ENCODE measurements at regions not wholly inside any gene's neighbourhood (a gene's known extent, or its start where the extent isn't known, plus 50 kb on each side); places are given as distances from the start of the nearest gene placed in this dataset.

DNA sequence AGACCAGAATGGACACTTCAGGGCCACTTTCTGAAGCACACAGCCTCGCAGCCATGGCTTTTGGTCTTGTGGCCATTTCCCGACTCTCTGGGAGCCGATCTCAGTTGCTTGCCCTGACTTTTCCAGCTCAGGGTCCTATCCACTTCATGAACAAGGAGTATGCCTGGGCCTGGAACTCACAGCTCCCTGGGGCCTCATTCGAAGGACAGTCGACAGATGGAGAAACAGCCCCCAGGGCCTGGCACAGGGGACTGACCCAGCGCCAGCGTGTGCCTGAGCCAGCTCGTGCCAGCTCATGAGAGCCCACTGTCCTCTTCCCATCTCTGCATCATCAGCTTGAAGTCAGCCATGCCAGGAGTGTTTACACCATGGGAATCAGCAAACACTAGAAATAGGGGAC lies 134.6 kb upstream of the GPC1 start:
- no peak overlapping the region for H3K27ac Mint-ChIP-seq
- H3K4me1 Mint-ChIP-seq (ENCODE audit: unreplicated experiment) = peaks cover 9% of the 10 kb centered on the region
- H3K27me3 Mint-ChIP-seq = peaks cover 7% of the 10 kb centered on the region
- no peaks in the 10 kb centered on the region for H3K36me3 Mint-ChIP-seq
- peak; percentile 54 for DNase-seq (ENCODE audit: extremely low spot score, unreplicated experiment)
- TF ChIP-seq, protein P1, sequence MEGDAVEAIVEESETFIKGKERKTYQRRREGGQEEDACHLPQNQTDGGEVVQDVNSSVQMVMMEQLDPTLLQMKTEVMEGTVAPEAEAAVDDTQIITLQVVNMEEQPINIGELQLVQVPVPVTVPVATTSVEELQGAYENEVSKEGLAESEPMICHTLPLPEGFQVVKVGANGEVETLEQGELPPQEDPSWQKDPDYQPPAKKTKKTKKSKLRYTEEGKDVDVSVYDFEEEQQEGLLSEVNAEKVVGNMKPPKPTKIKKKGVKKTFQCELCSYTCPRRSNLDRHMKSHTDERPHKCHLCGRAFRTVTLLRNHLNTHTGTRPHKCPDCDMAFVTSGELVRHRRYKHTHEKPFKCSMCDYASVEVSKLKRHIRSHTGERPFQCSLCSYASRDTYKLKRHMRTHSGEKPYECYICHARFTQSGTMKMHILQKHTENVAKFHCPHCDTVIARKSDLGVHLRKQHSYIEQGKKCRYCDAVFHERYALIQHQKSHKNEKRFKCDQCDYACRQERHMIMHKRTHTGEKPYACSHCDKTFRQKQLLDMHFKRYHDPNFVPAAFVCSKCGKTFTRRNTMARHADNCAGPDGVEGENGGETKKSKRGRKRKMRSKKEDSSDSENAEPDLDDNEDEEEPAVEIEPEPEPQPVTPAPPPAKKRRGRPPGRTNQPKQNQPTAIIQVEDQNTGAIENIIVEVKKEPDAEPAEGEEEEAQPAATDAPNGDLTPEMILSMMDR (conservative IDR thresholded peaks at IDR 0.05) = no peak
- no peak overlapping the region for H3K4me3 Mint-ChIP-seq
- H3K9me3 Mint-ChIP-seq = no peaks in the 10 kb centered on the region

DNA sequence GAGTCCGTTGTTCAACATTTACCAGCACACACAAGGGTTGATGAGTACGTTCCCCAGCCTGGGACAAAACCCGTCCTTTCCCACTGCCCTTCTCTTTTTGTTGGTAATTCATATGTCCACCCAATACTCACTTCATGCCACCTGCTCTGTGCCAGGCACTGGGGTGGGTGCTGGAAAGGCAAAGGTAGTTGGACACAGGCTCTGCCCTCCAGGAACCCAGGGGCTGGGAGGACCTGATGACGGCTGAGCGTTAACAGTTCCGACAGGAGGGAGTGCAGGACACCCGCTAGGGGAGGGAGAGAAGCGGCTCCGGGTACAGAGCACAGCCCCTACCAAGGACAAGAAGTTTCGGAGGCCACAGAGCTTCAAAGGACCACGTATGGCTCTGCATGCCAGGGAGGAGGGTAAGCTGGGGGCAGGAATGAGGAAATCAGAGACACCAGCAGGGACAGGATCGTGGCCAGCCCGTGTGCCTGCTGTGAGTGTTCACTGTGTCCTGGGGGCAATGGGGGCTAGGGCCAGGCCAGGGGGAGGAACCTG lies 134.1 kb upstream of the GPC1 start:
- TF ChIP-seq, protein P1 (conservative IDR thresholded peaks at IDR 0.05) = no peak
- Mint-ChIP-seq H3K4me1 (ENCODE audit: unreplicated experiment) (peaks cover 9% of the 10 kb centered on the region), H3K36me3 (no peaks in the 10 kb centered on the region), H3K9me3 (no peaks in the 10 kb centered on the region), H3K27ac (no peak overlapping the region), H3K4me3 (no peak overlapping the region), H3K27me3 (peaks cover 7% of the 10 kb centered on the region)
- DNase-seq (ENCODE audit: extremely low spot score, unreplicated experiment) = peak; percentile 49

DNA sequence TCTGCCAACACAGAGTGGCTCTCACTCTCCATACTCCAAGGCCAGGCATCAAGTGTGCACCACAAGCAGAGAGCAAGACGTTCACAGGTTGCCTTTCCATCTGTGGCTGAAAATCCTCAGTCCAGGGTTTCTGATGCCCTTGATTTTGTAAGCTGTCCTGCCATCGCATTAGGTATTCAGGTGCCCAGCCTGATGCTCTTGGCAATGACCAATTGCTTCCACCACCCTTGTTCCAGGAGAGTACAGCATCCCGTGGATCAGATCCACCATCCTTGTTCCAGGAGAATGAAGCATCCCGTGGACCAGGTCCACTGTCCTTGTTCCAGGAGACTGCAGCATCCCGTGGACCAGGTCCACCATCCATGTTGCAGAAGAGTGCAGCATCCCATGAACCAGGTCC lies 133.4 kb upstream of the GPC1 start:
- H3K27ac Mint-ChIP-seq = no peak overlapping the region
- no peaks in the 10 kb centered on the region for H3K9me3 Mint-ChIP-seq

DNA sequence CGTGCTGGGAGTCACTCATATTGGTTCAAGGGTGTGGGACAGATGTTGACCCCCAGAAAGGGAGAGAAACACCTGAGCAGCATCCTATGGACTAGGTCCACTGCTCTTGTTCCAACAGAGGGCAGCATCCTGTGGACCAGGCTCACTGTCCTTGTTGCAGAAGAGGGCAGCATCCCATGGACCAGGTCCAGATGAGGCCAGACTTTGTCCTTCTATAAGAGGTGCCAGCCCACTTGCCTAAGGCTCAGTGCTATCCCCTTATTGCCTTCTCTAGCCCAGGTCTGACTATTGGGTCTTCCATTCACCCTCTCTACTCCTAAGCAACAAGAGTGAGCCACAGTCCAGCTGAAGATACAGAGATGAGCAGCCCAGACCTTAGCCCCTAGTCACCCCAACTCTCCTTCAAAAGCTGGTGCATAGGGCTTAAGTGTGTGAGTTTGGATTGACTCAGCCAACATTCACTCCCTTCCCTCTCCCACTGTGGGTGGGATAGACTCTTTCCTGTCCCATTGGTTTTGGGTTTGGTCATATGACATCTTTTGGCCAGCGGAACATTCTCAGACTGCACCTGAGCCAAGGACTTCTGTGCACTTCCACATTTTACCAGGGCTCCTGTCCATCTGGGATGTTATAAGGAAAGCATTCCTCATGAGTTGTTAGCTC lies 132.4 kb upstream of the GPC1 start:
- no peak overlapping the region for H3K27ac Mint-ChIP-seq
- TF ChIP-seq, protein P1 (conservative IDR thresholded peaks at IDR 0.05) = no peak
- H3K4me3 Mint-ChIP-seq = no peak overlapping the region
- no peaks in the 10 kb centered on the region for H3K36me3 Mint-ChIP-seq
- peak; percentile 37 for DNase-seq (ENCODE audit: extremely low spot score, unreplicated experiment)
- no peaks in the 10 kb centered on the region for H3K9me3 Mint-ChIP-seq
- peaks cover 9% of the 10 kb centered on the region for H3K4me1 Mint-ChIP-seq (ENCODE audit: unreplicated experiment)
- H3K27me3 Mint-ChIP-seq = peaks cover 7% of the 10 kb centered on the region

More for the DNA sequence above, 133.4 kb upstream of the GPC1 start:
- Mint-ChIP-seq H3K4me1 (ENCODE audit: unreplicated experiment) (peaks cover 9% of the 10 kb centered on the region), H3K27me3 (peaks cover 7% of the 10 kb centered on the region), H3K36me3 (no peaks in the 10 kb centered on the region), H3K4me3 (no peak overlapping the region)
- TF ChIP-seq, protein P1 (conservative IDR thresholded peaks at IDR 0.05) = no peak
- peak; percentile 34 for DNase-seq (ENCODE audit: extremely low spot score, unreplicated experiment)

DNA sequence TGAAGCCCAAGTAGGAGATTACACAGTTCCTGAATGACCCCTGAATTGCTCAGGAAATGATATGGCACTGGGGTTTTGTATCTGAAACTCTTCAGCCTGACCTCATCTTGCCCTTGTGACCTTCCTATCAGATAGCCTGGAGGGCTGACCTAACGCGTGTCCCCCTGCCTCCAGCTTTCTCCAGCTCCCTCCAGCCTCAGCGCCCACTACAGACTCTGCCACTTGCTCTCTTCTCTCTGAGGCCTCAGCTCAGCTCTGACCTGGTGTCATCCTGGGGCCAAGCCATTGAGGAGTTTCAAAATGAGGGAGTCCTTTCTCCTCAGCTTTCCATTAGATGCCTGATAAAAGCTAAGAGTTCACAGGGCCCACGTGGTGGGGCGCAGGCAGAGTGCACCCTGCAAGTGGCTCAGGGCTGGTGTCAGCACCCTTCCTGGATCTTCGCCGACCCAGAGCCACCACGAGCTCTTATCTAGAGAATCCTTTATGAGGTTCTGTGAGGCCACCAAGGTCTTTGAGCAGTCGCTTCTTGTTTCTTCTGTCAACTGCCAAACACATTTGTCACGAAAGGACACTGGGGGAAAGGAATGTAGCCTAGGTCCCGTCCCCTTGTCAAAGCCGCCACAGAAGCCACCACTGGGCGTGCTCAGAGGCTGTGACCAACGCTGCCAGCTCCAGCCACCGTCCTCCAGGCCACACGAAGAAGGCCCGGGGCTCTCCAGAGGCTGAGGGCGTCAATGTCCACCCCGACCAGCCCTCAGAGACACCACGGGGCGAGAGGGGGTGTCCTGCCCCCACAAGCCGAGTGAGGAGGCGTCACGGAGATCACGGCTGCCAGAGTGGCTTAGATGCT lies 131.3 kb upstream of the GPC1 start:
- DNase-seq (ENCODE audit: extremely low spot score, unreplicated experiment) = peak; percentile 45
- Mint-ChIP-seq H3K36me3 (no peaks in the 10 kb centered on the region), H3K4me3 (no peak overlapping the region), H3K27me3 (peaks cover 7% of the 10 kb centered on the region), H3K9me3 (no peaks in the 10 kb centered on the region), H3K27ac (no peak overlapping the region), H3K4me1 (ENCODE audit: unreplicated experiment) (peaks cover 9% of the 10 kb centered on the region)
- TF ChIP-seq, protein P1 (conservative IDR thresholded peaks at IDR 0.05) = no peak

Data from type B pancreatic cell (in vitro differentiated cells).